ENCODE measurements at regions not wholly inside any gene's neighbourhood (a gene's known extent, or its start where the extent isn't known, plus 50 kb on each side); places are given as distances from the start of the nearest gene placed in this dataset.
"Not testable (repeated sequence)": the region's sequence is repeated elsewhere in the genome, so short reads cannot be mapped to it uniquely, and the experiment has no call there.

- no peak for TF ChIP-seq CTCF (conservative IDR thresholded peaks at IDR 0.05)
- H3K27ac ChIP-seq = no peak overlapping the region
Observed at GRCh38 chr14:71432334-71433110, 499.7 kb upstream of the RGS6 start.

- TF ChIP-seq CTCF (conservative IDR thresholded peaks at IDR 0.05) = no peak
- H3K27ac ChIP-seq = no peak overlapping the region
Observed at GRCh38 chr14:71433303-71433702, 498.9 kb upstream of the RGS6 start.

GRCh38 chr14:71435641-71436040 is 496.6 kb upstream of the RGS6 start:
- H3K27ac ChIP-seq = not testable (repeated sequence)

- no peak for TF ChIP-seq CTCF (conservative IDR thresholded peaks at IDR 0.05)
- no peak overlapping the region for H3K27ac ChIP-seq
Observed at GRCh38 chr14:71437870-71438269, 494.4 kb upstream of the RGS6 start.

- peak overlapping the region; percentile 15; the same call in 1 of the 2 replicates for H3K27ac ChIP-seq
- no peak for TF ChIP-seq CTCF (conservative IDR thresholded peaks at IDR 0.05)
Observed at GRCh38 chr14:71438684-71439083, 493.5 kb upstream of the RGS6 start.

GRCh38 chr14:71441126-71441525 is 491.1 kb upstream of the RGS6 start:
- no peak overlapping the region for H3K27ac ChIP-seq
- TF ChIP-seq CTCF (conservative IDR thresholded peaks at IDR 0.05) = no peak

GRCh38 chr14:71444030-71444822 is 488.0 kb upstream of the RGS6 start:
- no peak overlapping the region for H3K27ac ChIP-seq
- no peak for TF ChIP-seq CTCF (conservative IDR thresholded peaks at IDR 0.05)
